ENCODE measurements at regions not wholly inside any gene's neighbourhood (a gene's known extent, or its start where the extent isn't known, plus 50 kb on each side); places are given as distances from the start of the nearest gene placed in this dataset.
"Not testable (repeated sequence)": the region's sequence is repeated elsewhere in the genome, so short reads cannot be mapped to it uniquely, and the experiment has no call there.

- DNase-seq (ENCODE audit: low read depth) = no peak
- TF ChIP-seq CTCF (IDR thresholded peaks at IDR 0.05; ENCODE audit: control insufficient read depth, extremely low read depth, insufficient read depth) = no peak
- no peak overlapping the region for H3K4me3 ChIP-seq (ENCODE audit: low read depth, low read length)
Observed at GRCh38 chr12:73112035-73112816, 840.1 kb downstream of the TRHDE start.

- TF ChIP-seq CTCF (IDR thresholded peaks at IDR 0.05; ENCODE audit: control insufficient read depth, extremely low read depth, insufficient read depth) = no peak
- DNase-seq (ENCODE audit: low read depth) = no peak
Observed at GRCh38 chr12:73124480-73124879, 852.3 kb downstream of the TRHDE start.

GRCh38 chr12:73125148-73125547 lies 853.0 kb downstream of the TRHDE start:
- TF ChIP-seq CTCF (IDR thresholded peaks at IDR 0.05; ENCODE audit: control insufficient read depth, extremely low read depth, insufficient read depth) = no peak
- H3K4me3 ChIP-seq (ENCODE audit: low read depth, low read length) = no peak overlapping the region
- DNase-seq (ENCODE audit: low read depth) = no peak

More at GRCh38 chr12:73124480-73124879, 852.3 kb downstream of the TRHDE start:
- H3K4me3 ChIP-seq (ENCODE audit: low read depth, low read length) = no peak overlapping the region

- TF ChIP-seq CTCF (IDR thresholded peaks at IDR 0.05; ENCODE audit: control insufficient read depth, extremely low read depth, insufficient read depth) = no peak
- no peak overlapping the region for H3K4me3 ChIP-seq (ENCODE audit: low read depth, low read length)
- DNase-seq (ENCODE audit: low read depth) = no peak
Observed at GRCh38 chr12:73136386-73136785, 864.2 kb downstream of the TRHDE start.

GRCh38 chr12:73139642-73140041 lies 867.5 kb downstream of the TRHDE start:
- not testable (repeated sequence) for DNase-seq (ENCODE audit: low read depth)

GRCh38 chr12:73158341-73158740 lies 886.2 kb downstream of the TRHDE start:
- H3K4me3 ChIP-seq (ENCODE audit: low read depth, low read length) = no peak overlapping the region
- no peak for DNase-seq (ENCODE audit: low read depth)
- no peak for TF ChIP-seq CTCF (IDR thresholded peaks at IDR 0.05; ENCODE audit: control insufficient read depth, extremely low read depth, insufficient read depth)

More at GRCh38 chr12:73139642-73140041, 867.5 kb downstream of the TRHDE start:
- H3K4me3 ChIP-seq (ENCODE audit: low read depth, low read length) = not testable (repeated sequence)

- H3K4me3 ChIP-seq (ENCODE audit: low read depth, low read length) = no peak overlapping the region
- DNase-seq (ENCODE audit: low read depth) = no peak
- no peak for TF ChIP-seq CTCF (IDR thresholded peaks at IDR 0.05; ENCODE audit: control insufficient read depth, extremely low read depth, insufficient read depth)
Observed at GRCh38 chr12:73159954-73160353, 887.8 kb downstream of the TRHDE start.

Data from LNCaP clone FGC (cell line).